K562 (cell line): ENCODE measurements at regions not wholly inside any gene's neighbourhood (a gene's known extent, or its start where the extent isn't known, plus 50 kb on each side); places are given as distances from the start of the nearest gene placed in this dataset.

ENCODE experiments used
- ATAC-seq: fragments of 200-7000 bp; cut with Tn5 transposase; 3 replicates; pipeline ENCODE4 v1.9.1; 2020; ENCODE audit warnings: moderate library complexity
- BruUV-seq: library from RNA; stranded (reverse); fragments of 400-500 nt; replicated peaks from 2 replicates; lab custom pipeline; 2021; lab: Mats Ljungman, UMichigan
- CTCF ChIA-PET: fragments of 300-600 bp; formaldehyde crosslinking; extraction: SDS; loops from one replicate; lab custom pipeline; 2021; ENCODE audit warnings: low intra/inter-chr PET ratio; lab: Yijun Ruan, JAX
- POLR2A ChIA-PET: fragments of 300-600, 350-650 bp; sonication (Branson Sonifier 250); formaldehyde crosslinking; extraction: SDS; loops from one replicate; lab custom pipeline; 2021; ENCODE audit warnings: antibody characterized with exemption, inconsistent platforms; lab: Yijun Ruan, JAX
- DNase-seq, 4 experiments: peaks; one replicate each; pipeline versions ENCODE4 v3.0.0 to v3.0.0-alpha.2; 2011 to 2018; ENCODE audit warnings: low spot score in 3 of 4, mixed read lengths in 3 of 4; ENCODE audit errors: extremely low read depth in 1 of 4
- FAIRE-seq: peaks from 2 replicates; lab custom pipeline; 2011; peaks lifted over from hg19 to GRCh38; lab: Jason Lieb, UNC
- H2AFZ ChIP-seq: 2 replicates; pipeline ENCODE4 v1.6.0; 2011; ENCODE audit warnings: low read depth, low read length, control low read depth, inconsistent platforms
- H3K27ac ChIP-seq: fragments of 200-600 bp; 3 replicates; pipeline ENCODE4 v1.8.0; 2011; ENCODE audit warnings: low read depth, mild to moderate bottlenecking, control low read depth, inconsistent platforms, low read length, moderate library complexity, mixed read lengths; ENCODE audit errors: extremely low read depth
- H3K27me3 ChIP-seq, 2 experiments: fragments of 300-600 bp in 1 of 2; 2 replicates in 1 of 2; 3 replicates in 1 of 2; pipeline versions ENCODE4 v1.6.0 to v1.8.0; 2011; ENCODE audit warnings: inconsistent platforms in 2 of 2, low read length in 2 of 2, mild to moderate bottlenecking in 1 of 2, mixed read lengths in 1 of 2, moderate library complexity in 1 of 2; ENCODE audit not compliant: control insufficient read depth in 2 of 2, insufficient read depth in 2 of 2
- H3K36me3 ChIP-seq: fragments of 300-600 bp; 3 replicates; pipeline ENCODE4 v1.8.0; 2011; ENCODE audit warnings: mild to moderate bottlenecking, low read length, inconsistent platforms; ENCODE audit not compliant: control insufficient read depth, insufficient read depth
- H3K4me1 ChIP-seq, 2 experiments: fragments of 200-600 bp in 1 of 2; replicated peaks in 1 of 2; 2 replicates in 1 of 2; 3 replicates in 1 of 2; pipeline versions ENCODE4 v1.5.1 to v1.8.0; 2011; ENCODE audit warnings: inconsistent platforms in 2 of 2, low read length in 2 of 2, mild to moderate bottlenecking in 1 of 2, mixed read lengths in 1 of 2, moderate library complexity in 1 of 2; ENCODE audit not compliant: control insufficient read depth in 2 of 2, insufficient read depth in 2 of 2
- H3K4me2 ChIP-seq: 2 replicates; pipeline ENCODE4 v1.6.1; 2011; ENCODE audit warnings: low read length, control low read depth, inconsistent platforms, mixed read lengths; ENCODE audit not compliant: insufficient read depth
- H3K4me3 ChIP-seq: fragments of 200-600 bp; sonication (generic), shearing (Covaris generic); 2 replicates; pipeline ENCODE4 v1.5.1; 2016; ENCODE audit warnings: control low read depth, inconsistent platforms
- H3K79me2 ChIP-seq: fragments of 200-600 bp; 3 replicates; pipeline ENCODE4 v1.8.0; 2011; ENCODE audit warnings: low read length, inconsistent platforms; ENCODE audit not compliant: control insufficient read depth, insufficient read depth
- H3K9ac ChIP-seq, 2 experiments: 2 replicates each; pipeline versions ENCODE4 v1.6.0 to v1.6.1; 2011; ENCODE audit warnings: low read depth in 2 of 2, low read length in 2 of 2, control low read depth in 1 of 2, inconsistent platforms in 1 of 2, mild to moderate bottlenecking in 1 of 2, mixed read lengths in 1 of 2; ENCODE audit not compliant: insufficient read depth in 1 of 2
- H3K9me1 ChIP-seq: one replicate; pipeline ENCODE4 v1.6.0; 2011; ENCODE audit warnings: inconsistent platforms, mild to moderate bottlenecking, low read length, moderate library complexity; ENCODE audit not compliant: control insufficient read depth, insufficient read depth
- H3K9me3 ChIP-seq: replicated peaks from 2 replicates; pipeline ENCODE4 v1.5.1; 2011; ENCODE audit warnings: low read depth, low read length, inconsistent platforms; ENCODE audit not compliant: control insufficient read depth, insufficient read depth
- H4K20me1 ChIP-seq: replicated peaks from 2 replicates; pipeline ENCODE4 v1.6.1; 2011; ENCODE audit warnings: low read length, inconsistent platforms, mixed read lengths; ENCODE audit not compliant: control insufficient read depth, insufficient read depth
- ASH1L ChIP-seq: fragments of 450-650 bp; IDR thresholded peaks from 2 replicates; pipeline ENCODE4 v1.6.1; 2018; ENCODE audit warnings: borderline replicate concordance, mild to moderate bottlenecking, low read depth; ENCODE audit not compliant: partially characterized antibody
- CSDE1 ChIP-seq, 2 experiments: fragments of 450-650 bp; IDR thresholded peaks; 2 replicates each; pipeline ENCODE4 v1.6.1; 2016; ENCODE audit warnings: mild to moderate bottlenecking in 1 of 2
- FIP1L1 ChIP-seq: fragments of 200-400 bp; formaldehyde crosslinking; IDR thresholded peaks from 2 replicates; pipeline ENCODE4 v1.6.1; 2018; ENCODE audit warnings: mild to moderate bottlenecking, low read depth, low read length; ENCODE audit not compliant: poor library complexity, severe bottlenecking
- GTF2F1 ChIP-seq: IDR thresholded peaks from 2 replicates; pipeline ENCODE4 v1.6.1; 2011; ENCODE audit warnings: low read depth, low read length, improper control_type of control experiment
- MEIS2 ChIP-seq: fragments of 450-650 bp; IDR thresholded peaks from 2 replicates; pipeline ENCODE4 v1.6.1; 2014; ENCODE audit warnings: mild to moderate bottlenecking; ENCODE audit not compliant: partially characterized antibody
- PTRF ChIP-seq: fragments of 450-650 bp; IDR thresholded peaks from 2 replicates; pipeline ENCODE4 v1.6.1; 2016; ENCODE audit warnings: mild to moderate bottlenecking, missing genetic modification characterization, missing compliant biosample characterization
- ZC3H11A ChIP-seq: IDR thresholded peaks from 2 replicates; pipeline ENCODE4 v1.6.1; 2012; ENCODE audit warnings: low read depth, low read length, improper control_type of control experiment
- ZC3H8 ChIP-seq: fragments of 450-650 bp; IDR thresholded peaks from 2 replicates; pipeline ENCODE4 v1.6.1; 2017
- WGBS: fragments of 100-300 bp; shearing (Covaris generic); methylation state at CpG from one replicate; pipeline ENCODE4 v1.1.6; 2016; ENCODE audit warnings: low coverage, mixed read lengths; ENCODE audit not compliant: insufficient coverage; ENCODE audit errors: missing lambda C conversion rate; 5-methylcytosine and 5-hydroxymethylcytosine counted together
- in situ Hi-C: fragments of 300-500 bp; cut with MboI; formaldehyde crosslinking; loops from 4 replicates; pipeline ENCODE4 v1.15.0; 2018; ENCODE audit warnings: inconsistent platforms, mixed read lengths
- intact Hi-C: fragments of 100-400 bp; cut with micrococcal nuclease; formaldehyde crosslinking; loops from 2 replicates; pipeline ENCODE4 v1.14.2; 2022
- TF ChIP-seq, protein P1 (sequence below): fragments of 250-450 bp; sonication (Bioruptor Pico); IDR thresholded peaks from 2 replicates; pipeline ENCODE4 v1.8.0; 2022; ENCODE audit warnings: inconsistent platforms, mild to moderate bottlenecking, moderate library complexity, borderline replicate concordance
- TF ChIP-seq, protein P2 (sequence below), 2 experiments: IDR thresholded peaks; 2 replicates each; pipeline ENCODE4 v1.6.1; 2012; ENCODE audit warnings: improper control_type of control experiment in 2 of 2, low read depth in 2 of 2, low read length in 2 of 2, borderline replicate concordance in 1 of 2
- TF ChIP-seq, protein P3 (sequence below): fragments of 250-450 bp; sonication (Bioruptor Pico); IDR thresholded peaks from 2 replicates; pipeline ENCODE4 v1.8.0; 2022; ENCODE audit warnings: moderate library complexity, mild to moderate bottlenecking, inconsistent platforms

DNA sequence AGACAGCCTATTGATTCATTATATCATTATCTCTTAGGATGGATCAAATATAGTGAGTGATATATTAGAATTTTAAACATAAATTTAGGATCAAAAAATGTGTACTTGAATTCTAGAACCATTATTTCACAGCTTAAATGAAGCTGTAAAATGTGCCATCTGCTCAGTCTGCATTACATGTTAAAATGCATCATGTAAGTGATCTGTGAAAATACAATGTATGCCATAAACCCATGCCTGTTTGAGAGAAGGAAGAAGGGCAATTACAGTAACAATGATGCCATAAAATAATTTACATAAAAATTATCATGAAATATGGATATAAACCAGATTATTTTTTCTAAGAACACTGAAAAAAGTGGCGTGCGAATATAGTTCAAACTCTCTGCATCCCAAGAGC lies 1066.0 kb upstream of the ADGRL4 start (continued):
- TF ChIP-seq FIP1L1 (no peak), GTF2F1 (no peak)

DNA sequence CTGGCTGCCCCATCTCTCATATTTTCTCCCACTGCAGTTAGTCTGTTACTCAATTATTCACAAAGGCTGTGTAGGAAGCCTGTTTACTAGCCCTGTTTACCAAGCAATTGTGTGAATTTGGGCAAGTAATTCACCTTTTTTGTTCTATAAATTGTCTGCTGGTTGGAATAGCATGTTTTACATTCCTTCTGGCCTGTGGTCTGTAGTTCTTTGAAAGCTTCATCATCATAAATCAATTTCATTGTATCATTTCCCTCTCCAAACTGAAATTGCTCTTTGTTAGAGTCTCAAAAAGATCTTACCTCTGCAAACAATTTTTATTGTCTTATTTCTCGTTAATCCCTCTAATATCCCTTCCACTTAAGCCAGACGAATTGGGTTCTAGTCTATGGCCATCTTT lies 1059.5 kb upstream of the ADGRL4 start:
- WGBS = 0% methylated on average over 2 of the region's 2 CpGs

More for the DNA sequence above, 1059.5 kb upstream of the ADGRL4 start:
- in situ Hi-C loops = no loop called here
- no peak for ATAC-seq
- Histone ChIP-seq H3K4me1 (no peaks in the 10 kb centered on the region), H3K4me3 (no peak overlapping the region), H3K27ac (no peak overlapping the region), H3K9me3 (no peaks in the 10 kb centered on the region), H4K20me1 (no peaks in the 10 kb centered on the region), H3K4me2 (no peak overlapping the region)
- CTCF ChIA-PET = no interaction called here
- intact Hi-C loops = no loop called here
- POLR2A ChIA-PET = no interaction called here
- TF ChIP-seq, protein P1, sequence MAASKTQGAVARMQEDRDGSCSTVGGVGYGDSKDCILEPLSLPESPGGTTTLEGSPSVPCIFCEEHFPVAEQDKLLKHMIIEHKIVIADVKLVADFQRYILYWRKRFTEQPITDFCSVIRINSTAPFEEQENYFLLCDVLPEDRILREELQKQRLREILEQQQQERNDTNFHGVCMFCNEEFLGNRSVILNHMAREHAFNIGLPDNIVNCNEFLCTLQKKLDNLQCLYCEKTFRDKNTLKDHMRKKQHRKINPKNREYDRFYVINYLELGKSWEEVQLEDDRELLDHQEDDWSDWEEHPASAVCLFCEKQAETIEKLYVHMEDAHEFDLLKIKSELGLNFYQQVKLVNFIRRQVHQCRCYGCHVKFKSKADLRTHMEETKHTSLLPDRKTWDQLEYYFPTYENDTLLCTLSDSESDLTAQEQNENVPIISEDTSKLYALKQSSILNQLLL (CRISPR knock-in tag) = no peak
- TF ChIP-seq CSDE1 (IDR thresholded peaks at IDR 0.05) (no peak), MEIS2 (no peak), PTRF (tag) (no peak), ZC3H11A (no peak), ASH1L (no peak), ZC3H8 (no peak)
- TF ChIP-seq, protein P2, sequence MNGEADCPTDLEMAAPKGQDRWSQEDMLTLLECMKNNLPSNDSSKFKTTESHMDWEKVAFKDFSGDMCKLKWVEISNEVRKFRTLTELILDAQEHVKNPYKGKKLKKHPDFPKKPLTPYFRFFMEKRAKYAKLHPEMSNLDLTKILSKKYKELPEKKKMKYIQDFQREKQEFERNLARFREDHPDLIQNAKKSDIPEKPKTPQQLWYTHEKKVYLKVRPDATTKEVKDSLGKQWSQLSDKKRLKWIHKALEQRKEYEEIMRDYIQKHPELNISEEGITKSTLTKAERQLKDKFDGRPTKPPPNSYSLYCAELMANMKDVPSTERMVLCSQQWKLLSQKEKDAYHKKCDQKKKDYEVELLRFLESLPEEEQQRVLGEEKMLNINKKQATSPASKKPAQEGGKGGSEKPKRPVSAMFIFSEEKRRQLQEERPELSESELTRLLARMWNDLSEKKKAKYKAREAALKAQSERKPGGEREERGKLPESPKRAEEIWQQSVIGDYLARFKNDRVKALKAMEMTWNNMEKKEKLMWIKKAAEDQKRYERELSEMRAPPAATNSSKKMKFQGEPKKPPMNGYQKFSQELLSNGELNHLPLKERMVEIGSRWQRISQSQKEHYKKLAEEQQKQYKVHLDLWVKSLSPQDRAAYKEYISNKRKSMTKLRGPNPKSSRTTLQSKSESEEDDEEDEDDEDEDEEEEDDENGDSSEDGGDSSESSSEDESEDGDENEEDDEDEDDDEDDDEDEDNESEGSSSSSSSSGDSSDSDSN (IDR thresholded peaks at IDR 0.05; ENCODE audit: borderline replicate concordance in 1 of 2, low read depth in 2 of 2, low read length in 2 of 2) = no peak
- TF ChIP-seq, protein P3, sequence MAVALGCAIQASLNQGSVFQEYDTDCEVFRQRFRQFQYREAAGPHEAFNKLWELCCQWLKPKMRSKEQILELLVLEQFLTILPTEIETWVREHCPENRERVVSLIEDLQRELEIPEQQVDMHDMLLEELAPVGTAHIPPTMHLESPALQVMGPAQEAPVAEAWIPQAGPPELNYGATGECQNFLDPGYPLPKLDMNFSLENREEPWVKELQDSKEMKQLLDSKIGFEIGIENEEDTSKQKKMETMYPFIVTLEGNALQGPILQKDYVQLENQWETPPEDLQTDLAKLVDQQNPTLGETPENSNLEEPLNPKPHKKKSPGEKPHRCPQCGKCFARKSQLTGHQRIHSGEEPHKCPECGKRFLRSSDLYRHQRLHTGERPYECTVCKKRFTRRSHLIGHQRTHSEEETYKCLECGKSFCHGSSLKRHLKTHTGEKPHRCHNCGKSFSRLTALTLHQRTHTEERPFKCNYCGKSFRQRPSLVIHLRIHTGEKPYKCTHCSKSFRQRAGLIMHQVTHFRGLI (CRISPR knock-in tag) = no peak
- TF ChIP-seq, all 486 proteins: peak for 0
- no TSS peak for BruUV-seq
- H2AFZ ChIP-seq = no peak overlapping the region
- no peak for FAIRE-seq
- no peaks in the 10 kb centered on the region for H3K27me3 ChIP-seq
- DNase-seq = no peak
- H3K36me3 ChIP-seq = no peaks in the 10 kb centered on the region
- H3K9me1 ChIP-seq = no peaks in the 10 kb centered on the region
- no peak overlapping the region for H3K9ac ChIP-seq
- no peaks in the 10 kb centered on the region for H3K79me2 ChIP-seq
